Mesothelial cell of epicardium (in vitro differentiated cells): ENCODE measurements at regions not wholly inside any gene's neighbourhood (a gene's known extent, or its start where the extent isn't known, plus 50 kb on each side); places are given as distances from the start of the nearest gene placed in this dataset.

ENCODE experiments used
- DNase-seq, 2 experiments: peaks; one replicate each; pipeline ENCODE4 v3.0.0; 2021; ENCODE audit warnings: low spot score in 2 of 2; ENCODE audit not compliant: unreplicated experiment in 2 of 2
- H3K27ac Mint-ChIP-seq: 2 replicates; pipeline ENCODE4 v1.8.0; 2021; ENCODE audit warnings: mixed read lengths
- H3K27me3 Mint-ChIP-seq: 2 replicates; pipeline ENCODE4 v1.8.0; 2021; ENCODE audit warnings: low read depth, mixed read lengths
- H3K36me3 Mint-ChIP-seq: 2 replicates; pipeline ENCODE4 v1.8.0; 2021; ENCODE audit warnings: mixed read lengths
- H3K4me1 Mint-ChIP-seq: 2 replicates; pipeline ENCODE4 v1.8.0; 2021; ENCODE audit warnings: mixed read lengths
- H3K4me3 Mint-ChIP-seq: 2 replicates; pipeline ENCODE4 v1.8.0; 2021; ENCODE audit warnings: mild to moderate bottlenecking, moderate library complexity, mixed read lengths
- H3K9me3 Mint-ChIP-seq: 2 replicates; pipeline ENCODE4 v1.8.0; 2021; ENCODE audit warnings: mixed read lengths
- TF ChIP-seq, protein P1 (sequence below): fragments of 200-600 bp; sonication (generic); IDR thresholded peaks from one replicate; pipeline ENCODE4 v1.5.0; 2021; ENCODE audit warnings: antibody characterized with exemption; ENCODE audit not compliant: unreplicated experiment

DNA sequence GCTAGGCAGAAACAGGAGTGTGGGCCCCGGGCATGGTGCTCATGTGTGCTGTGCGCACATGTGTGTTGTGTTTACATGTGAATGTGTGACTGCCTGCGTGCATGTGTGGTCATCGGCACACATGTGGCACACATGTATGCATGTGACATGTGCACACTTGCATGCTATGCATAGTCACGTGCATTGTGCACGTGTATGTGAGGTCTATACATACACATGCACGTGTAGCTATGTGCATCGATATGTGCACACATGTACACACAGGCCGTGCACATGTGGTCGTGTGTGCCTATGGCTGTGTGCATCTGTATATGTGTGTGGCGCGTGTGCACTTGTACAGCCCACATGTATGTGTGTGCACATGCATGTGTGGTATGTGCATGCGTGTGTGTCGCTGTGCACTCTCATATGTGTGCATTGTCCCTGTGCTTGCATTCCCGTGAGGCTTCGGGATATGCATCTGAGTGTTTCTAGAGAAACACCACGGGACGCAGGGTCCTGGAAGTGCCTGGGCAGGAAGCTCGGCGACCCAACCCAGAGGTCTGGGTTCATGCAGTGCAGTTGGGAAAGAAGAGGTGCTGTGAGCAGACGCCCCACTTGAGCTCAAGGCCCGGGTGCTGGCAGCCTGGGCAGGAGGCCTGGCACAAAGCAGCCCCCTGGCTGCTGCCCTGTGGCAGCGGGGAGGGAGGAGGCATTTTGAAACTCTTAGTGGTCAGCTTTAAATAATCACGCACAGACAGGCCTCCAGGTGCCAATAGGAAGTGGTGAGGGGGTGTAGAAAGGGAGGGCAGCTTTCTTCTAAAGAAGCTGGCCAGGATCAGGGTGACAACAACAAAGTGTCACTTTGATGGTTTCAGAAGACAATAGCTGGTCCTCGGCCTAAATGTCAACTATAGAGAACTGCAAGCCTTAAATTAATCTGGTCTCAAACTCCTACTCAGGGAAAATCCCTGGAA lies 410.0 kb upstream of the MGMT start:
- no peak overlapping the region for H3K4me3 Mint-ChIP-seq
- H3K4me1 Mint-ChIP-seq, result no peaks in the 10 kb centered on the region
- no peak overlapping the region for H3K27ac Mint-ChIP-seq
- TF ChIP-seq, protein P1, sequence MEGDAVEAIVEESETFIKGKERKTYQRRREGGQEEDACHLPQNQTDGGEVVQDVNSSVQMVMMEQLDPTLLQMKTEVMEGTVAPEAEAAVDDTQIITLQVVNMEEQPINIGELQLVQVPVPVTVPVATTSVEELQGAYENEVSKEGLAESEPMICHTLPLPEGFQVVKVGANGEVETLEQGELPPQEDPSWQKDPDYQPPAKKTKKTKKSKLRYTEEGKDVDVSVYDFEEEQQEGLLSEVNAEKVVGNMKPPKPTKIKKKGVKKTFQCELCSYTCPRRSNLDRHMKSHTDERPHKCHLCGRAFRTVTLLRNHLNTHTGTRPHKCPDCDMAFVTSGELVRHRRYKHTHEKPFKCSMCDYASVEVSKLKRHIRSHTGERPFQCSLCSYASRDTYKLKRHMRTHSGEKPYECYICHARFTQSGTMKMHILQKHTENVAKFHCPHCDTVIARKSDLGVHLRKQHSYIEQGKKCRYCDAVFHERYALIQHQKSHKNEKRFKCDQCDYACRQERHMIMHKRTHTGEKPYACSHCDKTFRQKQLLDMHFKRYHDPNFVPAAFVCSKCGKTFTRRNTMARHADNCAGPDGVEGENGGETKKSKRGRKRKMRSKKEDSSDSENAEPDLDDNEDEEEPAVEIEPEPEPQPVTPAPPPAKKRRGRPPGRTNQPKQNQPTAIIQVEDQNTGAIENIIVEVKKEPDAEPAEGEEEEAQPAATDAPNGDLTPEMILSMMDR, result no peak
- no peak for DNase-seq
- no peaks in the 10 kb centered on the region for H3K36me3 Mint-ChIP-seq
- no peaks in the 10 kb centered on the region for H3K9me3 Mint-ChIP-seq
- no peaks in the 10 kb centered on the region for H3K27me3 Mint-ChIP-seq

DNA sequence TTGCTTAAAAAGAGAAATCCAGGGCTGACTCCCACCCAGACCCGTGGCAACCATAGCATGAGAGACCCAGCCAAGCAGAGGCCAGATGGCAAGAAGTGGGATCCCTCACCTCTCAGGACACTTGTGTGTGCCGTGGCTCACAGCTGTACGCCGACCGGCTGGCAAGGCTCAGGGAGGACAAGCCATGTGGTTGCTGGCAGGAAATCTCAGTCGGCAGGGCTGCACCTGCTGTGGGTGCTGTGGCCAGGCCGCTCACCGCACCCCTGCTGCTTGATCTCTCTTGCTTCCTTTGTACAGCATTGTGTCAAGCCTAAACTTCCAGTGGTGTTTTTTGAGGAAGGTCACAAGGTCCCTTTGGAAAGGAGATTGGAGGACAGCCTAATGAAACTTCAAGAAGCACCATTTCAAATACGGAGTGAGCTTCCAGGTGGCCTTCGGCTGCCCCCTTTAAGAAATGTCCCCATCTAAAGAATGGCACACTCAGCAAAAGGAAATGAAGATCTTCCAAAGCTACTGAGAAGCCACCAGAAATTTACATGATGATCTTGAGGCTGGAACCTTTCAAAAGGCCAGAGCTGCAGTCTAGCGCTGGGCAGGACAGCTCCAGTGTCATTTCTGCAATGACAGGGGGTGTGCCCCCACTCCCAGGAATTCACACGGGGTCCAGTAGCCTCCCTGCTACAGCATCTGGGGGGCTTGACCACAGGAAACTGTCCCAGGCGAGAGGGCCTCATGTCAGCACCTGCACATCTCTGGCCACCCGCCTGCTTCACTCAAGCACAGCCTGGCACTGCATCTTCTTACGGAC lies 409.0 kb upstream of the MGMT start:
- H3K36me3 Mint-ChIP-seq, result no peaks in the 10 kb centered on the region
- H3K4me3 Mint-ChIP-seq, result no peak overlapping the region
- no peak for DNase-seq
- H3K4me1 Mint-ChIP-seq, result no peaks in the 10 kb centered on the region
- H3K27me3 Mint-ChIP-seq, result no peaks in the 10 kb centered on the region
- no peaks in the 10 kb centered on the region for H3K9me3 Mint-ChIP-seq
- no peak overlapping the region for H3K27ac Mint-ChIP-seq
- TF ChIP-seq, protein P1, result no peak

DNA sequence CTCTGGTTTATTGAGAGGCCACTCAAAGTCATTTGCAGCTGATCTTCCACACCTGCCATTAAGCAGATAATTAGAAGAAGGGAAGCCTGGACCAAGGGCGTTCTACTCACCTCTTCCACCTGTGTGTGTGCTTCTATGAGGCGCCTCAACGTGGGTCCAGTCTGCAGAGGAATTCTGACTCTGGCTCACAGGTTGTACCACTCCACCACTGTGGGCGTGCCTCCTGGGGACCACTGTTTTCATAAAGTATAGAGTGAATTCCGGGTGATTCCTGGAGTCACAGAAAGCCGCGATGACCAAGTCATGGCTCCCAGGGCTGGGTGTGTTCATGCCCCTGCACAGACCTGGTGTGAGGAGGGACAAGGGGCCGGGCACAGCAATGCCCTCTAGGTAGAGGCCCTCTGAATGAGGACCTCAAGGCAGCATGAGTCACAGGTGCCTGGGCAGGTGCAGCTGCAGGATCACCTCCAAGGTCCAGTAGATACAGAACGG lies 408.3 kb upstream of the MGMT start:
- TF ChIP-seq, protein P1, result no peak
- H3K4me1 Mint-ChIP-seq, result no peaks in the 10 kb centered on the region
- no peaks in the 10 kb centered on the region for H3K27me3 Mint-ChIP-seq
- no peak overlapping the region for H3K27ac Mint-ChIP-seq
- H3K36me3 Mint-ChIP-seq, result no peaks in the 10 kb centered on the region
- H3K9me3 Mint-ChIP-seq, result no peaks in the 10 kb centered on the region
- no peak for DNase-seq
- H3K4me3 Mint-ChIP-seq, result no peak overlapping the region

DNA sequence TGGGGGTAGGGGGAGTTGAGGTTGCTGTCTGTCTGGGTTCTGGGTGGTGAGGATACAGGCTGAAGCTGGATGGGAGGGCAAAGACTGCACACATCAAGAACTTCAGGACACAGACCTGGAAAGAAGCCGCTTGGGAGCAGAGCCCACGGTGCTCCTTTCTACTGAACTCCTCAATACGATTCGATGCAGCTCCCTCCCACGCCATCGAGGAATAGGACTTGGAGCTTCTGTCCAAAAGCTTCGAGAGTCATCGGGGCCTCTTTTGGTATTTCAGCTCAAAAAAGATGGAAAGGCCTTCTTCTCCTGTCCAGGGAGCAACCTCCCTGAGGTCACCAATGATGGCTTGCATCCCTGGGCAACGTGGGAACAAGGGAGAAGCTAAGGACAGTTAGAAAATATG lies 407.1 kb upstream of the MGMT start:
- no peaks in the 10 kb centered on the region for H3K36me3 Mint-ChIP-seq
- no peaks in the 10 kb centered on the region for H3K9me3 Mint-ChIP-seq
- H3K4me1 Mint-ChIP-seq, result no peaks in the 10 kb centered on the region
- H3K4me3 Mint-ChIP-seq, result no peak overlapping the region
- H3K27me3 Mint-ChIP-seq, result no peaks in the 10 kb centered on the region
- TF ChIP-seq, protein P1, result no peak
- DNase-seq, result no peak
- no peak overlapping the region for H3K27ac Mint-ChIP-seq

DNA sequence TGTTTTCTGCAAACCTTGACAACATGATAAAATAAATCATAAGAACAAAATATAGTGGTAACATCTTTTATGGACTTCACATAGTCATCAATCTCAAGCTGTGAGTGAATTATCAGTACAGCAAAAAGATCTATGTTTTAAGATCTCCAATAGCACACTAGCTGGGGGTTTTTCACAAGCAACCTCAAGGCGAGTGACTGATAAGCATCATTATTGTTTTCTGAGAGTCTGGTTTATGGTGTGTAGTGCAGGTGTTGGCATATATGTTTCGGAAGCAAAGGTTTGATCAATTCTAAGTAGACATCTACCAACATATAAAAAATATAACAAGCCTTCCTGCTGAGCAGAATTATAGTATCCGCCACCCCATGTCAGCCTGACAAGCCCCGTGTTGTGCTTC lies 403.8 kb upstream of the MGMT start:
- Mint-ChIP-seq H3K4me3 (no peak overlapping the region), H3K9me3 (no peaks in the 10 kb centered on the region), H3K27me3 (no peaks in the 10 kb centered on the region), H3K27ac (no peak overlapping the region), H3K36me3 (no peaks in the 10 kb centered on the region), H3K4me1 (no peaks in the 10 kb centered on the region)
- no peak for DNase-seq
- TF ChIP-seq, protein P1, result no peak
